Colonic mucosa (tissue), 4 donors: ENCODE measurements at regions not wholly inside any gene's neighbourhood (a gene's known extent, or its start where the extent isn't known, plus 50 kb on each side); places are given as distances from the start of the nearest gene placed in this dataset.

Experiments used
- DNase-seq: peaks from one replicate; pipeline ENCODE4 v3.0.0-alpha.2; 2020
- H3K27ac ChIP-seq: fragments of 200-600 bp; one replicate; pipeline ENCODE4 v1.8.0; 2021
- H3K27me3 ChIP-seq: fragments of 200-600 bp; one replicate; pipeline ENCODE4 v1.8.0; 2021
- H3K36me3 ChIP-seq: fragments of 200-600 bp; one replicate; pipeline ENCODE4 v1.8.0; 2021
- H3K4me1 ChIP-seq: fragments of 200-600 bp; one replicate; pipeline ENCODE4 v1.8.0; 2021; ENCODE audit warnings: mild to moderate bottlenecking
- H3K4me3 ChIP-seq: fragments of 200-600 bp; one replicate; pipeline ENCODE4 v1.8.0; 2021
- H3K9ac ChIP-seq, 2 donors: one replicate each; pipeline ENCODE4 v1.7.0; 2013; ENCODE audit warnings: control low read depth in 2 of 2, low read depth in 2 of 2, low read length in 2 of 2
- H3K9me3 ChIP-seq: fragments of 200-600 bp; one replicate; pipeline ENCODE4 v1.8.0; 2021
- CTCF ChIP-seq: fragments of 200-600 bp; IDR thresholded peaks from one replicate; pipeline ENCODE4 v1.8.0; 2022; ENCODE audit warnings: antibody characterized with exemption, mild to moderate bottlenecking
- intact Hi-C: fragments of 100-400 bp; cut with DNase I; formaldehyde crosslinking; loops from one replicate; pipeline ENCODE4 v1.14.1; 2022
- donor health status: healthy.
- donor health status: DM: no; HTN: no; CAD: no.
- donor health status: DM: no; HTN: no; CAD: no.

GRCh38 chr5:89045216-89045615, 162.2 kb upstream of the MEF2C start:
- intact Hi-C loops = no loop called here

GRCh38 chr5:89044674-89045200, 161.8 kb upstream of the MEF2C start:
- Histone ChIP-seq H3K36me3 (no peaks in the 10 kb centered on the region), H3K27ac (no peak overlapping the region), H3K9ac (no peak overlapping the region), H3K27me3 (no peaks in the 10 kb centered on the region), H3K9me3 (no peaks in the 10 kb centered on the region), H3K4me3 (no peak overlapping the region), H3K4me1 (no peaks in the 10 kb centered on the region)
- intact Hi-C loops = no loop called here
- DNase-seq = no peak
- TF ChIP-seq CTCF = no peak

More at GRCh38 chr5:89045216-89045615, 162.2 kb upstream of the MEF2C start:
- H3K27me3 ChIP-seq = no peaks in the 10 kb centered on the region
- H3K4me1 ChIP-seq = no peaks in the 10 kb centered on the region
- H3K36me3 ChIP-seq = no peaks in the 10 kb centered on the region
- no peak overlapping the region for H3K9ac ChIP-seq
- H3K4me3 ChIP-seq = no peak overlapping the region
- H3K27ac ChIP-seq = no peak overlapping the region
- no peak for TF ChIP-seq CTCF
- DNase-seq = no peak
- H3K9me3 ChIP-seq = no peaks in the 10 kb centered on the region

- Histone ChIP-seq H3K27me3 (no peaks in the 10 kb centered on the region), H3K9me3 (no peaks in the 10 kb centered on the region), H3K36me3 (no peaks in the 10 kb centered on the region), H3K9ac (no peak overlapping the region), H3K4me3 (no peak overlapping the region), H3K27ac (no peak overlapping the region), H3K4me1 (no peaks in the 10 kb centered on the region)
- TF ChIP-seq CTCF = no peak
- intact Hi-C loops = no loop called here
- DNase-seq = no peak
Measured at GRCh38 chr5:89043676-89044075, 160.7 kb upstream of the MEF2C start.

- Histone ChIP-seq H3K27me3 (no peaks in the 10 kb centered on the region), H3K36me3 (no peaks in the 10 kb centered on the region), H3K27ac (no peak overlapping the region), H3K9me3 (no peaks in the 10 kb centered on the region), H3K9ac (no peak overlapping the region), H3K4me3 (no peak overlapping the region), H3K4me1 (no peaks in the 10 kb centered on the region)
- no peak for DNase-seq
- TF ChIP-seq CTCF = no peak
- intact Hi-C loops = no loop called here
Measured at GRCh38 chr5:89042746-89043145, 159.8 kb upstream of the MEF2C start.

GRCh38 chr5:89041976-89042375, 159.0 kb upstream of the MEF2C start:
- Histone ChIP-seq H3K4me3 (no peak overlapping the region), H3K36me3 (no peaks in the 10 kb centered on the region), H3K4me1 (no peaks in the 10 kb centered on the region), H3K9me3 (no peaks in the 10 kb centered on the region), H3K9ac (no peak overlapping the region), H3K27me3 (no peaks in the 10 kb centered on the region), H3K27ac (no peak overlapping the region)
- intact Hi-C loops = no loop called here
- no peak for TF ChIP-seq CTCF
- no peak for DNase-seq
